Type B pancreatic cell (in vitro differentiated cells): ENCODE measurements at regions not wholly inside any gene's neighbourhood (a gene's known extent, or its start where the extent isn't known, plus 50 kb on each side); places are given as distances from the start of the nearest gene placed in this dataset.

ENCODE experiments used
- DNase-seq: peaks from one replicate; pipeline ENCODE4 v3.0.0; 2021; ENCODE audit warnings: mixed read lengths; ENCODE audit not compliant: unreplicated experiment; ENCODE audit errors: extremely low spot score
- H3K27ac Mint-ChIP-seq: 2 replicates; pipeline ENCODE4 v1.8.0; 2021; ENCODE audit warnings: mild to moderate bottlenecking, mixed read lengths
- H3K27me3 Mint-ChIP-seq: 2 replicates; pipeline ENCODE4 v1.8.0; 2021; ENCODE audit warnings: mixed read lengths
- H3K36me3 Mint-ChIP-seq: 2 replicates; pipeline ENCODE4 v1.8.0; 2021; ENCODE audit warnings: mixed read lengths
- H3K4me1 Mint-ChIP-seq: one replicate; pipeline ENCODE4 v1.8.0; 2021; ENCODE audit warnings: mixed read lengths; ENCODE audit not compliant: unreplicated experiment
- H3K4me3 Mint-ChIP-seq: 2 replicates; pipeline ENCODE4 v1.8.0; 2021; ENCODE audit warnings: mild to moderate bottlenecking, mixed read lengths
- H3K9me3 Mint-ChIP-seq: 2 replicates; pipeline ENCODE4 v1.8.0; 2021; ENCODE audit warnings: mixed read lengths
- CTCF ChIP-seq: fragments of 200-600 bp; sonication (generic); conservative IDR thresholded peaks from 2 replicates; pipeline ENCODE4 v1.5.0; 2021; ENCODE audit warnings: antibody characterized with exemption, mild to moderate bottlenecking

- Mint-ChIP-seq H3K27ac (no peak overlapping the region), H3K4me1 (peaks cover 5% of the 10 kb centered on the region)
Observed at GRCh38 chr11:97428247-97428790, 1038.5 kb downstream of the JRKL start.

GRCh38 chr11:97430877-97431276, 1041.1 kb downstream of the JRKL start:
- Mint-ChIP-seq H3K27ac (no peak overlapping the region), H3K4me3 (no peak overlapping the region)
- DNase-seq, result no peak

More at GRCh38 chr11:97428247-97428790, 1038.5 kb downstream of the JRKL start:
- H3K4me3 Mint-ChIP-seq, result no peak overlapping the region
- no peak for TF ChIP-seq CTCF
- DNase-seq, result no peak
- H3K36me3 Mint-ChIP-seq, result no peaks in the 10 kb centered on the region
- H3K9me3 Mint-ChIP-seq, result no peaks in the 10 kb centered on the region
- H3K27me3 Mint-ChIP-seq, result no peaks in the 10 kb centered on the region

GRCh38 chr11:97432926-97433325, 1043.1 kb downstream of the JRKL start:
- Mint-ChIP-seq H3K27me3 (no peaks in the 10 kb centered on the region), H3K27ac (no peak overlapping the region), H3K4me1 (peaks cover 7% of the 10 kb centered on the region), H3K36me3 (no peaks in the 10 kb centered on the region), H3K9me3 (no peaks in the 10 kb centered on the region), H3K4me3 (no peak overlapping the region)
- no peak for TF ChIP-seq CTCF
- no peak for DNase-seq

More at GRCh38 chr11:97430877-97431276, 1041.1 kb downstream of the JRKL start:
- H3K27me3 Mint-ChIP-seq, result no peaks in the 10 kb centered on the region
- H3K36me3 Mint-ChIP-seq, result no peaks in the 10 kb centered on the region
- H3K4me1 Mint-ChIP-seq, result peaks cover 7% of the 10 kb centered on the region
- no peak for TF ChIP-seq CTCF
- no peaks in the 10 kb centered on the region for H3K9me3 Mint-ChIP-seq

- no peak overlapping the region for H3K27ac Mint-ChIP-seq
- peaks cover 2% of the 10 kb centered on the region for H3K9me3 Mint-ChIP-seq
- no peak for DNase-seq
Observed at GRCh38 chr11:97445561-97445960, 1055.7 kb downstream of the JRKL start.

GRCh38 chr11:97451441-97451840, 1061.6 kb downstream of the JRKL start:
- no peak overlapping the region for H3K27ac Mint-ChIP-seq
- H3K9me3 Mint-ChIP-seq, result no peaks in the 10 kb centered on the region
- no peak for TF ChIP-seq CTCF
- H3K4me1 Mint-ChIP-seq, result no peaks in the 10 kb centered on the region
- H3K36me3 Mint-ChIP-seq, result no peaks in the 10 kb centered on the region
- H3K27me3 Mint-ChIP-seq, result no peaks in the 10 kb centered on the region
- DNase-seq, result no peak
- no peak overlapping the region for H3K4me3 Mint-ChIP-seq

More at GRCh38 chr11:97445561-97445960, 1055.7 kb downstream of the JRKL start:
- H3K4me3 Mint-ChIP-seq, result no peak overlapping the region
- TF ChIP-seq CTCF, result no peak
- H3K27me3 Mint-ChIP-seq, result no peaks in the 10 kb centered on the region
- no peaks in the 10 kb centered on the region for H3K4me1 Mint-ChIP-seq
- no peaks in the 10 kb centered on the region for H3K36me3 Mint-ChIP-seq

- Mint-ChIP-seq H3K9me3 (no peaks in the 10 kb centered on the region), H3K4me1 (no peaks in the 10 kb centered on the region), H3K27ac (no peak overlapping the region), H3K27me3 (no peaks in the 10 kb centered on the region), H3K36me3 (no peaks in the 10 kb centered on the region), H3K4me3 (no peak overlapping the region)
- no peak for DNase-seq
- peak; percentile 56 for TF ChIP-seq CTCF
Observed at GRCh38 chr11:97454988-97455387, 1065.2 kb downstream of the JRKL start.
